Muscle layer of duodenum (tissue), 2 donors: ENCODE measurements at regions not wholly inside any gene's neighbourhood (a gene's known extent, or its start where the extent isn't known, plus 50 kb on each side); places are given as distances from the start of the nearest gene placed in this dataset.

Experiments used
- H3K27ac ChIP-seq: one replicate; pipeline ENCODE4 v1.7.0; 2013; ENCODE audit warnings: mild to moderate bottlenecking, low read length
- H3K27me3 ChIP-seq: one replicate; pipeline ENCODE4 v1.7.0; 2013; ENCODE audit warnings: low read depth, mild to moderate bottlenecking, control low read depth, low read length
- H3K36me3 ChIP-seq, 2 donors: one replicate each; pipeline ENCODE4 v1.7.0; 2013; ENCODE audit warnings: low read length in 2 of 2, control low read depth in 1 of 2, mild to moderate bottlenecking in 1 of 2; ENCODE audit not compliant: insufficient read depth in 2 of 2, control insufficient read depth in 1 of 2
- H3K4me1 ChIP-seq, 2 donors: one replicate each; pipeline ENCODE4 v1.7.0; 2013; ENCODE audit warnings: low read length in 2 of 2, mild to moderate bottlenecking in 2 of 2, control low read depth in 1 of 2, moderate library complexity in 1 of 2; ENCODE audit not compliant: insufficient read depth in 2 of 2, control insufficient read depth in 1 of 2
- H3K4me3 ChIP-seq, 2 donors: one replicate each; pipeline ENCODE4 v1.7.0; 2013; ENCODE audit warnings: low read length in 2 of 2, low read depth in 1 of 2, mild to moderate bottlenecking in 1 of 2
- H3K9me3 ChIP-seq, 2 donors: one replicate each; pipeline ENCODE4 v1.7.0; 2013; ENCODE audit warnings: low read length in 2 of 2, control low read depth in 1 of 2, mild to moderate bottlenecking in 1 of 2; ENCODE audit not compliant: control insufficient read depth in 1 of 2
- donor health status: healthy.

- H3K4me3 ChIP-seq: no peak overlapping the region
- H3K9me3 ChIP-seq: no peaks in the 10 kb centered on the region
- no peaks in the 10 kb centered on the region for H3K4me1 ChIP-seq
- H3K36me3 ChIP-seq: no peaks in the 10 kb centered on the region
- no peaks in the 10 kb centered on the region for H3K27me3 ChIP-seq
- H3K27ac ChIP-seq: no peak overlapping the region
Observed at GRCh38 chr18:75504469-75504868, 77.0 kb upstream of the SMIM21 start.

- H3K36me3 ChIP-seq: no peaks in the 10 kb centered on the region
- no peaks in the 10 kb centered on the region for H3K27me3 ChIP-seq
- H3K4me1 ChIP-seq: no peaks in the 10 kb centered on the region
- H3K4me3 ChIP-seq: no peak overlapping the region
- no peak overlapping the region for H3K27ac ChIP-seq
- no peaks in the 10 kb centered on the region for H3K9me3 ChIP-seq
Observed at GRCh38 chr18:75503615-75504014, 76.1 kb upstream of the SMIM21 start.

- Histone ChIP-seq H3K27ac (no peak overlapping the region), H3K4me3 (no peak overlapping the region), H3K36me3 (no peaks in the 10 kb centered on the region), H3K4me1 (no peaks in the 10 kb centered on the region), H3K27me3 (no peaks in the 10 kb centered on the region), H3K9me3 (no peaks in the 10 kb centered on the region)
Observed at GRCh38 chr18:75502286-75502685, 74.8 kb upstream of the SMIM21 start.

- Histone ChIP-seq H3K36me3 (no peaks in the 10 kb centered on the region), H3K27me3 (no peaks in the 10 kb centered on the region), H3K4me1 (no peaks in the 10 kb centered on the region), H3K27ac (no peak overlapping the region), H3K9me3 (no peaks in the 10 kb centered on the region), H3K4me3 (no peak overlapping the region)
Observed at GRCh38 chr18:75500545-75500944, 73.0 kb upstream of the SMIM21 start.

- Histone ChIP-seq H3K27me3 (no peaks in the 10 kb centered on the region), H3K27ac (no peak overlapping the region), H3K9me3 (no peaks in the 10 kb centered on the region), H3K36me3 (no peaks in the 10 kb centered on the region), H3K4me3 (no peak overlapping the region), H3K4me1 (no peaks in the 10 kb centered on the region)
Observed at GRCh38 chr18:75497576-75498235, 70.2 kb upstream of the SMIM21 start.

- Histone ChIP-seq H3K4me1 (no peaks in the 10 kb centered on the region), H3K27me3 (no peaks in the 10 kb centered on the region), H3K36me3 (no peaks in the 10 kb centered on the region), H3K27ac (no peak overlapping the region), H3K9me3 (no peaks in the 10 kb centered on the region), H3K4me3 (no peak overlapping the region)
Observed at GRCh38 chr18:75496151-75496550, 68.6 kb upstream of the SMIM21 start.

GRCh38 chr18:75492852-75493251 lies 65.3 kb upstream of the SMIM21 start:
- no peaks in the 10 kb centered on the region for H3K9me3 ChIP-seq
- no peaks in the 10 kb centered on the region for H3K36me3 ChIP-seq
- no peaks in the 10 kb centered on the region for H3K4me1 ChIP-seq
- H3K4me3 ChIP-seq: no peak overlapping the region
- no peak overlapping the region for H3K27ac ChIP-seq
- H3K27me3 ChIP-seq: no peaks in the 10 kb centered on the region

- Histone ChIP-seq H3K4me1 (no peaks in the 10 kb centered on the region), H3K9me3 (no peaks in the 10 kb centered on the region), H3K27me3 (no peaks in the 10 kb centered on the region), H3K4me3 (no peak overlapping the region), H3K27ac (no peak overlapping the region), H3K36me3 (no peaks in the 10 kb centered on the region)
Observed at GRCh38 chr18:75491361-75491760, 63.9 kb upstream of the SMIM21 start.

- no peaks in the 10 kb centered on the region for H3K36me3 ChIP-seq
- no peaks in the 10 kb centered on the region for H3K4me1 ChIP-seq
- no peaks in the 10 kb centered on the region for H3K9me3 ChIP-seq
- H3K4me3 ChIP-seq: no peak overlapping the region
- H3K27me3 ChIP-seq: no peaks in the 10 kb centered on the region
- no peak overlapping the region for H3K27ac ChIP-seq
Observed at GRCh38 chr18:75489493-75490190, 62.1 kb upstream of the SMIM21 start.

GRCh38 chr18:75483662-75484061 lies 56.2 kb upstream of the SMIM21 start:
- Histone ChIP-seq H3K27ac (no peak overlapping the region), H3K9me3 (peaks cover 9 to 11% of the 10 kb centered on the region in 2 donors), H3K27me3 (no peaks in the 10 kb centered on the region), H3K36me3 (no peaks in the 10 kb centered on the region), H3K4me3 (no peak overlapping the region), H3K4me1 (no peaks in the 10 kb centered on the region)

GRCh38 chr18:75482880-75483279 lies 55.4 kb upstream of the SMIM21 start:
- Histone ChIP-seq H3K27me3 (no peaks in the 10 kb centered on the region), H3K9me3 (peaks cover 9 to 11% of the 10 kb centered on the region in 2 donors), H3K27ac (no peak overlapping the region), H3K4me1 (no peaks in the 10 kb centered on the region), H3K36me3 (no peaks in the 10 kb centered on the region), H3K4me3 (no peak overlapping the region)

- H3K4me3 ChIP-seq: no peak overlapping the region
- peaks cover 9 to 11% of the 10 kb centered on the region in 2 donors for H3K9me3 ChIP-seq
- H3K27me3 ChIP-seq: no peaks in the 10 kb centered on the region
- H3K36me3 ChIP-seq: no peaks in the 10 kb centered on the region
- no peak overlapping the region for H3K27ac ChIP-seq
- no peaks in the 10 kb centered on the region for H3K4me1 ChIP-seq
Observed at GRCh38 chr18:75480487-75480886, 53.0 kb upstream of the SMIM21 start.
